ENCODE measurements at regions not wholly inside any gene's neighbourhood (a gene's known extent, or its start where the extent isn't known, plus 50 kb on each side); places are given as distances from the start of the nearest gene placed in this dataset.

DNA sequence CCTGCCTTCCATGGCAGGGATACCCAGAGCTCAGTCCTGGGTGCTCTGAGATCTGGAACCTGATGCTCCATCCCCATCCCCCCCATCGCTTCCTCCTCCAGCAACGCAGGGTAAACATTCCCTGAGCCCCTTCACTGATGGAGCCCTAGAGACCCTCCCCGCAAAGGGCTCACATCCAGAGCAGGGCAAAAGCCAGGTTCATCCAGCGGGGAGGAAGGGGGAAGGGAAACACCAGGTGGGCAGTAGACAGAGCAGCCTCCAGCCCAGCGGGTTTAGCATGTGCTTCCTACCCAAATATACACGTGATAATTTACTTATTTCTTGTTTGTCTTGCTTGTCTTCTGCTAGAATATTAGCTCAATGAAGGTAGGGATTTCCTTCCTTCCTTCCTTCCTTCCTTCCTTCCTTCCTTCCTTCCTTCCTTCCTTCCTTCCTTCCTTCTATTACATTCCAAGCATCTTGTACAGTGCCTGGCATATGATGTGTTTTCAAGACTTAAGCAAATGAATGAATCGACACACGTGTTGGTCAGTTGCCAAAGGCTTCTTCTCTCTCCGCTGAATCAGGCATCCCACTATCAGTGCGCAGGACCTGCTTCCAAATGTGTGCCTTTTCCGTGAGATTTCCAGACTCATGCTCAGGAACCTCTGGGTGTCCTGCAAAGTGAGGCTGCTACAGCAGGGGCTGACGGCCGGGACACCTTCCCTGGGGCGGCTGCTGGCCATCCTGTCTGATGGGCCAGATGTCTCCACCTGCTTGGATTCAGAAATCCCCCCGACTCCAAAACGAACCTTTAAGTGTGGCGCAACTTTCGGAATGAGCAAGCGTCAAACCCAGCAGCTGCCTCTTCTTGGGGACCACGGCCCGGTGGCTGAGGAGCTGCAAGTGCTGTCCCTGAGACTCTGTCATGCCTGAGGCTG is 955.1 kb downstream of the BRD1 start:
- TF ChIP-seq, protein P1, sequence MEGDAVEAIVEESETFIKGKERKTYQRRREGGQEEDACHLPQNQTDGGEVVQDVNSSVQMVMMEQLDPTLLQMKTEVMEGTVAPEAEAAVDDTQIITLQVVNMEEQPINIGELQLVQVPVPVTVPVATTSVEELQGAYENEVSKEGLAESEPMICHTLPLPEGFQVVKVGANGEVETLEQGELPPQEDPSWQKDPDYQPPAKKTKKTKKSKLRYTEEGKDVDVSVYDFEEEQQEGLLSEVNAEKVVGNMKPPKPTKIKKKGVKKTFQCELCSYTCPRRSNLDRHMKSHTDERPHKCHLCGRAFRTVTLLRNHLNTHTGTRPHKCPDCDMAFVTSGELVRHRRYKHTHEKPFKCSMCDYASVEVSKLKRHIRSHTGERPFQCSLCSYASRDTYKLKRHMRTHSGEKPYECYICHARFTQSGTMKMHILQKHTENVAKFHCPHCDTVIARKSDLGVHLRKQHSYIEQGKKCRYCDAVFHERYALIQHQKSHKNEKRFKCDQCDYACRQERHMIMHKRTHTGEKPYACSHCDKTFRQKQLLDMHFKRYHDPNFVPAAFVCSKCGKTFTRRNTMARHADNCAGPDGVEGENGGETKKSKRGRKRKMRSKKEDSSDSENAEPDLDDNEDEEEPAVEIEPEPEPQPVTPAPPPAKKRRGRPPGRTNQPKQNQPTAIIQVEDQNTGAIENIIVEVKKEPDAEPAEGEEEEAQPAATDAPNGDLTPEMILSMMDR (conservative IDR thresholded peaks at IDR 0.05; ENCODE audit: low read depth, low read length), result no peak
- TF ChIP-seq EZH2 (IDR thresholded peaks at IDR 0.05; ENCODE audit: low read length, unreplicated experiment), result no peak

Data from PC-3 (cell line).